HFF-Myc (cell line): ENCODE measurements at regions not wholly inside any gene's neighbourhood (a gene's known extent, or its start where the extent isn't known, plus 50 kb on each side); places are given as distances from the start of the nearest gene placed in this dataset.
A peak's percentile ranks its signal among the peaks of the same experiment; 100 is the strongest.

Experiments used
- DNase-seq: peaks from one replicate; pipeline ENCODE4 v3.0.0-alpha.2; 2011; ENCODE audit warnings: low read depth; ENCODE audit errors: extremely low read depth
- H3K4me3 ChIP-seq: replicated peaks from 2 replicates; pipeline ENCODE4 v1.5.1; 2011; ENCODE audit warnings: low read depth, mild to moderate bottlenecking, control low read depth, low read length
- CTCF ChIP-seq: IDR thresholded peaks from 2 replicates; pipeline ENCODE4 v1.5.1; 2012; ENCODE audit warnings: mild to moderate bottlenecking, low read depth, low read length, control low read depth; ENCODE audit errors: missing control alignments

DNA sequence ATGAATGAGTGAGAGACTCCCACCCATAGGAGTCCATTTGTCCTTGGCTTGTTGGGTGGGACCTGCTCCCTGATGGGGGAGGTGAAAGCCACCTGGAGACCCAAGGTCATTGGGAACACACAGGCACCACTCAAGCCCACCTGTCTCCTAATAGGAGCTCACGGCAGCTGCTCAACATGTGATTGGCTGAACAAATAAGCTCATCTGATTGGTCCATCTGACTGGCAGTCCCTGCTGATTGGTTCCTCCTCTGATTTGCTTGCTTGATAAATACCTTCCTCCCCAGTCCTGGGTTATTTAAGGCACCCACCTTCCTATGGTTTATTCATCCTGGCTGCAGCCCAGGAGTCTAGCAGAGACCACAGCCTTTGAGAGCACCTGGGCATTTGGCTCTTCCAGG, 502.9 kb downstream of the PTPRU start:
- H3K4me3 ChIP-seq: no peak overlapping the region
- DNase-seq: no peak
- no peak for TF ChIP-seq CTCF

DNA sequence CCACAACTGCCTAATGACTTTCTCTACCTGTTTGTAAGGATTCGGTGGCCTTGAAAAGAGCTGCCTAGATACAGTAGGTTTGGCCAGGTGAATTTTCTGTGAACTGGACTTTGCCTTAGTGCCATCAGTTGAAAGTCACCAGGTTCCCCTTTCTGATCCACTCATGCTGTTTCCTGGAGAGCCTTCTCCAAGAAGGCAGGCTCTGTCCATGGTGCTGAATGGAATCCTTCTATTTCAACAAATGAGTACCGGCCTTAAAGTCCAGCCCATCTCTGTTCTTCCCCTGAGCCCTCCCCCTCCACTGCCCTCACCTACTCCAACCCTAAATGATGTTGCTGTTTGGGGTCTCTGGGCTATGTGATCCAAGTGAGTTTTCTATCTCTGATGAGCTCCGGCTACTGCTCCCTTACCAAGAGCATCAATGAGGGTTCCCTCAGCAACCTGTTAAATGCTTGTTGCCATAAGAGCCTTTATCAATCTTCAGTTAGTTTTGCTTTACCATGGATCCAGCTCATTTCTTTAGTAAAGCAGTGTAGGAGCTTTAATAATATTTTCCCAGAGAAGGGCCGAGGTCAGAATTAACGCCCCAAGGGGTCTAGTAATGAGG, 500.4 kb downstream of the PTPRU start:
- peak; percentile 31 for DNase-seq
- no peak for TF ChIP-seq CTCF
- no peak overlapping the region for H3K4me3 ChIP-seq

DNA sequence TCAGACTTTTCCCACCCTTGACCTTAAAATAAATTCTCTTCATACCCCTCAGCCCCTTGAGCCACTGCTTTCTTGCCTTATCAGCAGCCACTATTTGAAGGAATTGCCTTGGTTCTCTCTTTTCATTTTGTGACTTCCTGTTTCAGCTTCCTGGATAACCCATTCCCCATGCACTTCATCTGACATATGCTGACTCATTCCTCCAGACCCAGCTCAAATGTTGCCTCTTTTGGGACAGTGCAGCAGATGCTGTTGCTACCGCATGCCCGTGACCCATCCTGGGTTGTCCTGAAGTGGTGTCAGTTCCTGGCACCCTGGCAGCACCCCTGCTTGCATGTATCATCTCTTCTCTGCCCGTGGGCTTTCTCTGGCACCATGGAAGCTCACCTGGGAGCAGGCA, 496.1 kb downstream of the PTPRU start:
- no peak for TF ChIP-seq CTCF
- DNase-seq: peak; percentile 11
- no peak overlapping the region for H3K4me3 ChIP-seq

DNA sequence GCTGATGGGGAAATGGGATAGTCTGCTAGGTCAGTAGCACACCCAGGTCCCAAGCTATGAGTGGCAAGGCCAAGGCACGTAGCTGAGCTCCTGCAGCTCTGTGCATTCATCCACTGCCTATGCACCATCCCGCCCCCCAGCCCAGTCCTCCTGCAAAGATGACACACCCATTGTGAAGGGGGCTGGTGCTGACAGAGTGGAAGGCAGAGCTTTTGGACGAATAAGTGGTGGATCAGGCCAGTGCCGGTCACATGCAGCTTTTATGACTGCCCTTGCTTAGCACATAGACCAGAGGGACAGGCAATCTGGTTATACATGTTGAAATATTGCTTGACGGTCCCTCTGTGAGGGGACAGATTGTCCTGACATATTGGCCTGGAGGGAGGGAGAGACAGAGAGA, 494.3 kb downstream of the PTPRU start:
- no peak overlapping the region for H3K4me3 ChIP-seq
- no peak for DNase-seq
- TF ChIP-seq CTCF: no peak

GRCh38 chr1:29729281-29729680, 493.0 kb downstream of the PTPRU start:
- DNase-seq: no peak
- TF ChIP-seq CTCF: no peak
- no peak overlapping the region for H3K4me3 ChIP-seq

DNA sequence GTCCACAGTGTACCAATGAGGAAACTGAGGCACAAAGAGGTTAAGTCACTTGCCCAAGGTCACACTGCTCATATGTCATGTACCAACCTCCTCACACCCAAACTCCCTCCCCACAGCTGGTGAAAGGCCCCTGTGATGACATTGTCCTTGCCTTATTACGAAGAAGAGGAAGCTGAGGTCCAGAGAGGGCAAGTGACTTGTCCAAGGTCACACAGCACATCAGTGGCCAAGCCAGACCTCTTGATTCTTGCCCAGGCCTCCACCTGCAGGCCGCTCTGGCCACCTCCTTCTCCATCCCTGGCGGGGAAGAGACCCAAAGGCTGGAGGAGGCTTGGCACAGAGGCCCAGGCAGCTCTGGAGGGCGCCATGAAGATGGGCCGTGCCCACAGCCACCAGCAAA, 492.4 kb downstream of the PTPRU start:
- no peak for TF ChIP-seq CTCF
- no peak overlapping the region for H3K4me3 ChIP-seq
- no peak for DNase-seq

DNA sequence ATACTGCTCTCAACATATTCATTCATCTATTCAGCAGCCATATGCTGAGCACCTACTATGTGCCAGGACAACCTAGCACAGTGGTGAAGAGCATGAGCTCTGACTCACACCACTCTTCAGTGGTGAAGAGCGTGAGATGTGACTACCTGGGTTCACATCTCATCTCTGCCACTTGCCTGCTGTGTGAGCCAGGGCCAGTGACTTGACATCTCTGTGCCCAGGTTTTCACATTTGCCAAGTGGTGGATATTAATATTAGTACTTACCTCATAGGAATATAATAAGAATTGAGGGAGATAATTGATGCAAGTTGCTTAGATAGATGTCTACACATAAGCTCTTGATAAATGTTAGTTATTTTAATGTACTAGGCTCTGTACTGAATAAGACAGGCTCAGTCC, 488.9 kb downstream of the PTPRU start:
- no peak for TF ChIP-seq CTCF
- H3K4me3 ChIP-seq: no peak overlapping the region
- no peak for DNase-seq
